T-helper 2 cell treated with Interferon-gamma antibody and Interleukin-4, amounts not matched to agents 5 μg/mL and 100 μg/mL, for 36 hours (primary cell): ENCODE measurements at regions not wholly inside any gene's neighbourhood (a gene's known extent, or its start where the extent isn't known, plus 50 kb on each side); places are given as distances from the start of the nearest gene placed in this dataset.
"Not testable (repeated sequence)": the region's sequence is repeated elsewhere in the genome, so short reads cannot be mapped to it uniquely, and the experiment has no call there.

Experiments used
- DNase-seq: peaks from one replicate; pipeline ENCODE4 v3.0.0; 2021; ENCODE audit warnings: low spot score
- H3K27ac Mint-ChIP-seq: one replicate; pipeline ENCODE4 v1.8.0; 2021; ENCODE audit warnings: mild to moderate bottlenecking, mixed read lengths
- H3K27me3 Mint-ChIP-seq: one replicate; pipeline ENCODE4 v1.8.0; 2021; ENCODE audit warnings: low read depth, mixed read lengths
- H3K36me3 Mint-ChIP-seq: one replicate; pipeline ENCODE4 v1.8.0; 2021; ENCODE audit warnings: low read depth, mixed read lengths
- H3K4me1 Mint-ChIP-seq: one replicate; pipeline ENCODE4 v1.8.0; 2021; ENCODE audit warnings: low read depth, mixed read lengths
- H3K4me3 Mint-ChIP-seq: one replicate; pipeline ENCODE4 v1.8.0; 2022; ENCODE audit warnings: mild to moderate bottlenecking, moderate library complexity, mixed read lengths
- H3K9me3 Mint-ChIP-seq: one replicate; pipeline ENCODE4 v1.8.0; 2021; ENCODE audit warnings: mixed read lengths

- Mint-ChIP-seq H3K9me3 (no peaks in the 10 kb centered on the region), H3K27me3 (peaks cover 2% of the 10 kb centered on the region), H3K36me3 (no peaks in the 10 kb centered on the region), H3K4me3 (no peak overlapping the region), H3K27ac (no peak overlapping the region), H3K4me1 (no peaks in the 10 kb centered on the region)
- no peak for DNase-seq
Measured at GRCh38 chr5:98521821-98522220, 251.6 kb upstream of the RGMB start.

GRCh38 chr5:98524773-98525172, 248.7 kb upstream of the RGMB start:
- no peak overlapping the region for H3K4me3 Mint-ChIP-seq
- peaks cover 2% of the 10 kb centered on the region for H3K27me3 Mint-ChIP-seq
- no peak for DNase-seq

GRCh38 chr5:98527846-98528245, 245.6 kb upstream of the RGMB start:
- Mint-ChIP-seq H3K4me3 (no peak overlapping the region), H3K27ac (no peak overlapping the region), H3K36me3 (no peaks in the 10 kb centered on the region), H3K27me3 (peaks cover 2% of the 10 kb centered on the region), H3K9me3 (no peaks in the 10 kb centered on the region), H3K4me1 (no peaks in the 10 kb centered on the region)
- no peak for DNase-seq

More at GRCh38 chr5:98524773-98525172, 248.7 kb upstream of the RGMB start:
- Mint-ChIP-seq H3K36me3 (no peaks in the 10 kb centered on the region), H3K27ac (no peak overlapping the region), H3K9me3 (no peaks in the 10 kb centered on the region), H3K4me1 (no peaks in the 10 kb centered on the region)

GRCh38 chr5:98529321-98529720, 244.1 kb upstream of the RGMB start:
- Mint-ChIP-seq H3K27ac (no peak overlapping the region), H3K36me3 (no peaks in the 10 kb centered on the region), H3K4me1 (no peaks in the 10 kb centered on the region), H3K4me3 (no peak overlapping the region), H3K27me3 (no peaks in the 10 kb centered on the region), H3K9me3 (no peaks in the 10 kb centered on the region)
- DNase-seq: no peak

GRCh38 chr5:98530224-98530623, 243.2 kb upstream of the RGMB start:
- H3K9me3 Mint-ChIP-seq: no peaks in the 10 kb centered on the region
- no peak overlapping the region for H3K4me3 Mint-ChIP-seq
- H3K27ac Mint-ChIP-seq: no peak overlapping the region
- no peak for DNase-seq
- H3K27me3 Mint-ChIP-seq: no peaks in the 10 kb centered on the region
- H3K4me1 Mint-ChIP-seq: no peaks in the 10 kb centered on the region
- no peaks in the 10 kb centered on the region for H3K36me3 Mint-ChIP-seq

GRCh38 chr5:98535901-98536300, 237.6 kb upstream of the RGMB start:
- no peak overlapping the region for H3K4me3 Mint-ChIP-seq
- DNase-seq: no peak

GRCh38 chr5:98540056-98540455, 233.4 kb upstream of the RGMB start:
- H3K4me1 Mint-ChIP-seq: no peaks in the 10 kb centered on the region
- no peaks in the 10 kb centered on the region for H3K27me3 Mint-ChIP-seq
- no peak overlapping the region for H3K4me3 Mint-ChIP-seq
- H3K36me3 Mint-ChIP-seq: no peaks in the 10 kb centered on the region
- H3K9me3 Mint-ChIP-seq: peaks cover 20% of the 10 kb centered on the region
- DNase-seq: no peak
- no peak overlapping the region for H3K27ac Mint-ChIP-seq

More at GRCh38 chr5:98535901-98536300, 237.6 kb upstream of the RGMB start:
- no peaks in the 10 kb centered on the region for H3K4me1 Mint-ChIP-seq
- no peak overlapping the region for H3K27ac Mint-ChIP-seq
- peaks cover 2% of the 10 kb centered on the region for H3K9me3 Mint-ChIP-seq
- no peaks in the 10 kb centered on the region for H3K36me3 Mint-ChIP-seq
- H3K27me3 Mint-ChIP-seq: no peaks in the 10 kb centered on the region

- no peak overlapping the region for H3K4me3 Mint-ChIP-seq
- no peaks in the 10 kb centered on the region for H3K27me3 Mint-ChIP-seq
- no peaks in the 10 kb centered on the region for H3K36me3 Mint-ChIP-seq
- DNase-seq: no peak
- no peak overlapping the region for H3K27ac Mint-ChIP-seq
- peaks cover 20% of the 10 kb centered on the region for H3K9me3 Mint-ChIP-seq
- H3K4me1 Mint-ChIP-seq: no peaks in the 10 kb centered on the region
Measured at GRCh38 chr5:98541641-98542040, 231.8 kb upstream of the RGMB start.

- H3K36me3 Mint-ChIP-seq: no peaks in the 10 kb centered on the region
- peaks cover 20% of the 10 kb centered on the region for H3K9me3 Mint-ChIP-seq
- no peaks in the 10 kb centered on the region for H3K27me3 Mint-ChIP-seq
- no peaks in the 10 kb centered on the region for H3K4me1 Mint-ChIP-seq
- no peak overlapping the region for H3K4me3 Mint-ChIP-seq
- H3K27ac Mint-ChIP-seq: no peak overlapping the region
- no peak for DNase-seq
Measured at GRCh38 chr5:98543490-98543889, 230.0 kb upstream of the RGMB start.

- H3K36me3 Mint-ChIP-seq, H3K27ac Mint-ChIP-seq, H3K9me3 Mint-ChIP-seq, H3K27me3 Mint-ChIP-seq, DNase-seq, H3K4me3 Mint-ChIP-seq, H3K4me1 Mint-ChIP-seq: not testable (repeated sequence)
Measured at GRCh38 chr5:98546924-98547323, 226.5 kb upstream of the RGMB start.

- no peaks in the 10 kb centered on the region for H3K27me3 Mint-ChIP-seq
- H3K9me3 Mint-ChIP-seq: no peaks in the 10 kb centered on the region
- no peak for DNase-seq
- H3K4me3 Mint-ChIP-seq: no peak overlapping the region
- H3K36me3 Mint-ChIP-seq: no peaks in the 10 kb centered on the region
- no peaks in the 10 kb centered on the region for H3K4me1 Mint-ChIP-seq
- H3K27ac Mint-ChIP-seq: no peak overlapping the region
Measured at GRCh38 chr5:98556712-98557111, 216.8 kb upstream of the RGMB start.

- Mint-ChIP-seq H3K9me3 (no peaks in the 10 kb centered on the region), H3K4me1 (no peaks in the 10 kb centered on the region), H3K36me3 (no peaks in the 10 kb centered on the region), H3K27me3 (no peaks in the 10 kb centered on the region), H3K4me3 (no peak overlapping the region), H3K27ac (no peak overlapping the region)
- no peak for DNase-seq
Measured at GRCh38 chr5:98557916-98558315, 215.5 kb upstream of the RGMB start.

GRCh38 chr5:98563885-98564653, 209.4 kb upstream of the RGMB start:
- Mint-ChIP-seq H3K4me1 (no peaks in the 10 kb centered on the region), H3K9me3 (no peaks in the 10 kb centered on the region), H3K4me3 (no peak overlapping the region), H3K27ac (no peak overlapping the region), H3K36me3 (no peaks in the 10 kb centered on the region), H3K27me3 (no peaks in the 10 kb centered on the region)
- DNase-seq: no peak

- no peaks in the 10 kb centered on the region for H3K9me3 Mint-ChIP-seq
Measured at GRCh38 chr5:98564836-98565235, 208.6 kb upstream of the RGMB start.

GRCh38 chr5:98568336-98568735, 205.1 kb upstream of the RGMB start:
- no peaks in the 10 kb centered on the region for H3K36me3 Mint-ChIP-seq
- no peak for DNase-seq
- H3K27ac Mint-ChIP-seq: no peak overlapping the region
- no peaks in the 10 kb centered on the region for H3K9me3 Mint-ChIP-seq
- H3K4me3 Mint-ChIP-seq: no peak overlapping the region
- H3K27me3 Mint-ChIP-seq: no peaks in the 10 kb centered on the region
- H3K4me1 Mint-ChIP-seq: no peaks in the 10 kb centered on the region

More at GRCh38 chr5:98564836-98565235, 208.6 kb upstream of the RGMB start:
- Mint-ChIP-seq H3K4me3 (no peak overlapping the region), H3K36me3 (no peaks in the 10 kb centered on the region), H3K27me3 (no peaks in the 10 kb centered on the region), H3K4me1 (no peaks in the 10 kb centered on the region), H3K27ac (no peak overlapping the region)
- DNase-seq: no peak
